Smooth muscle cell of the brain vasculature (primary cell): ENCODE measurements at regions not wholly inside any gene's neighbourhood (a gene's known extent, or its start where the extent isn't known, plus 50 kb on each side); places are given as distances from the start of the nearest gene placed in this dataset.

Experiments used
- DNase-seq: peaks from one replicate; pipeline ENCODE4 v3.0.0-alpha.2; 2012; ENCODE audit warnings: low read depth, low spot score

GRCh38 chr9:99748676-99749075 is 73.0 kb upstream of the NR4A3 start:
- no peak for DNase-seq

DNA sequence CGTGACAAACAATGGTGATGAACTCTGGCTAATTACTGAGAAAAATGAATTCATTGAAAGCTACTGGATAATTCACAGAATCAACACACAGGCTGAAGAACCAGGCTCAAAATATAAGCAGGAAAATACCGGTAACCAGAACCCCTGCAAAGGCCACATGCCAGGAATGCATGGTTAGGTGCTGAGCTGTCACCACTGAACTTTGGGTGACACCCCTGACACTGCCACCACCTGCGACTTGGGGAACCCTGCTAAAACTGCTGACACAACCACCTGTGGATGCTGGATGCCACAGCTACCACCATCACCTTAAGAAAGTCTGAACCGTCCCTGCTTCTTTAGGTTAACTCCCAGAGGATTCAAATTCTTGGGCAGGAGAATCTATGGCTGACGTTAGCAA is 72.0 kb upstream of the NR4A3 start:
- DNase-seq = no peak

DNA sequence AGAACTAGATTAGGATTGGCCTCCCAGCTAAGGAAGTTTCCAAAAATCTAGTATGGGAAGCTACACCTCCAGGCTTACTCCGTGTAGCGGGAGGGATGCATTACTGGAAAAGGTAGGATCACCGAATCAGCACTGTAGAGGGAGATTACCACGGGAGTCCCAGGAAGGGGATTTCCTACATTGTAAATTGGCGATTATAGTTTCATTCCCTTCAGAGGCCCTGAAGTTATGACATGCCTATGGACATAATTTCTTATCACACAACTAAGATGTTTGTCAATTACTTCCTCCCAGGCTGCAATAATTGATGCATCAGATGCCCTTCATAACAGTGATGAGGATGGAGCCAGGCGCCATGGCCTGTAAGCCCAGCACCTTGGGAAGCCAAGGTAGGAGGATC is 71.2 kb upstream of the NR4A3 start:
- no peak for DNase-seq

GRCh38 chr9:99752417-99753109 is 69.1 kb upstream of the NR4A3 start:
- no peak for DNase-seq

DNA sequence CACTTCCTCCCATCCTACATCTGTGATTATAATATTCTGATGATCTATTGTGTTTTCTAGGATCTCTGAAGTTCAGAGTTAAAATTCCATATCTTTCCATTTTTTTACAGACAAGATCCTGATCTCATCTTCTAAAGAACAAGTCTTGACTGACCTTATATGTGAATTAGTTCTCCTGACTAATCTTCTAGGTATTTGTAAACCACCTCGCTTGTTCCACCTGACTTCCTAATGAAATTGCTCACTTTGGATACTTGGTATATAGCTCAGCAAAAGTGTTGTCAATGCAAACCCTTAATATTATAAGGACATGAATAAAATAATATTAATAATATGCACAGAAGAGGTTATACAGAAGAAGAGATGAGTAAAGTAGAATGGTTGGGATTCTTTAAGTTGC is 68.2 kb upstream of the NR4A3 start:
- DNase-seq = no peak

DNA sequence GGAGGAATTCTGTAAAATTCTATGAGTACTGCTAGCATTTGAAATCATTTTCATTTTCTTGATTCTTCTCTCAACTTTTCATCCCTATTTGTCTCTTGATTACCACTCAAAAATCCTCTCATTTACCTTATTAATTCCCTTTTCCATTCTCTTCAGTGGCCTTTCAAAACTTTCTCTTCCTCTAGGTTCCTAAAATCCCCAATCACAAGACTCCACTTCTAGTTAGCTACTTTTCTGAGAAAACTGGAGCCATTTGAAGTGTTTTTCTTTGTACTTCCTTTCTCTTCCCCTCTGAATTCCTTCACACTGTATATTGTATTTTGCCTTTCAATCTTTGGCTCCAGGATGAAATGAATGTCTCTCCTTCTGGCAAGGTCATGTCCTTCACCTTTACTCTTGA is 61.3 kb upstream of the NR4A3 start:
- DNase-seq = no peak

- no peak for DNase-seq
Measured at GRCh38 chr9:99762470-99762869, 59.2 kb upstream of the NR4A3 start.
